Adrenal gland (tissue), 9 donors: ENCODE measurements at regions not wholly inside any gene's neighbourhood (a gene's known extent, or its start where the extent isn't known, plus 50 kb on each side); places are given as distances from the start of the nearest gene placed in this dataset.

Source experiments
- DNase-seq, 7 donors: peaks; one replicate each; pipeline ENCODE4 v3.0.0-alpha.2; 2019 to 2020
- H3K27ac ChIP-seq, 5 donors: fragments of 200-600 bp; sonication (generic) in 4 of 5; 1 replicate in 3 of 5; 2 replicates in 2 of 5; pipeline versions ENCODE4 v1.5.1 to v1.8.0; 2016 to 2020; ENCODE audit warnings: mild to moderate bottlenecking in 1 of 5
- H3K27me3 ChIP-seq: fragments of 200-600 bp; 2 replicates; pipeline ENCODE4 v1.8.0; 2021
- H3K36me3 ChIP-seq, 2 donors: fragments of 200-600 bp; replicated peaks in 1 of 2; 1 replicate in 1 of 2; 2 replicates in 1 of 2; pipeline versions ENCODE4 v1.5.1 to v1.8.0; 2018 to 2022
- H3K4me1 ChIP-seq, 2 donors: fragments of 200-600 bp; replicated peaks in 1 of 2; 1 replicate in 1 of 2; 2 replicates in 1 of 2; pipeline versions ENCODE4 v1.5.1 to v1.8.0; 2018 to 2021
- H3K4me3 ChIP-seq, 4 donors: fragments of 200-600 bp; sonication (generic) in 3 of 4; one replicate each; pipeline ENCODE4 v1.5.1; 2016 to 2018
- H3K9me3 ChIP-seq, 3 donors: fragments of 200-600 bp; sonication (generic) in 1 of 3; replicated peaks in 1 of 3; 1 replicate in 2 of 3; 2 replicates in 1 of 3; pipeline versions ENCODE4 v1.5.1 to v1.8.0; 2016 to 2021
- CTCF ChIP-seq, 6 experiments: fragments of 450-650 bp in 4 of 6; fragments of 200-600 bp in 2 of 6; sonication (generic) in 1 of 6; IDR thresholded peaks; 1 replicate in 5 of 6; 2 replicates in 1 of 6; pipeline versions ENCODE4 v1.5.1 to v1.8.0; 2016 to 2021; ENCODE audit warnings: antibody characterized with exemption in 6 of 6, mild to moderate bottlenecking in 2 of 6, moderate library complexity in 1 of 6
- POLR2A ChIP-seq, 2 donors: fragments of 450-650 bp; IDR thresholded peaks; one replicate each; pipeline ENCODE4 v1.6.1; 2017; ENCODE audit warnings: antibody characterized with exemption in 2 of 2, mild to moderate bottlenecking in 2 of 2, moderate library complexity in 1 of 2
- WGBS, 4 donors: extraction: QIAGEN DNeasy Blood & Tissue Kit in 2 of 4; methylation state at CpG; one replicate each; pipeline versions ENCODE4 v1.1.5 to v1.1.7; 2013 to 2017; 5-methylcytosine and 5-hydroxymethylcytosine counted together
- intact Hi-C, 2 donors: fragments of 100-400 bp; cut with DNase I; formaldehyde crosslinking; loops; one replicate each; pipeline versions ENCODE4 v1.14.1 to v1.15.0; 2022 to 2023
- donor health status: healthy with polysubstance abuse.
- donor health status: Bipolar disorder and iron deficiency.
- donor health status: DM: yes; HTN: yes; CAD: no.
- donor health status: DM: no; HTN: no; CAD: no.
- donor health status: DM: no; HTN: no; CAD: no.

GRCh38 chr18:71760541-71760940 is 783.6 kb downstream of the CBLN2 start:
- no peak for TF ChIP-seq POLR2A (IDR thresholded peaks at IDR 0.05)
- TF ChIP-seq CTCF (IDR thresholded peaks at IDR 0.05): no peak
- Histone ChIP-seq H3K36me3 (no peaks in the 10 kb centered on the region), H3K4me1 (no peaks in the 10 kb centered on the region), H3K4me3 (no peak overlapping the region), H3K9me3 (no peaks in the 10 kb centered on the region), H3K27me3 (no peaks in the 10 kb centered on the region), H3K27ac (no peak overlapping the region)
- intact Hi-C loops: no loop called here
- DNase-seq: no peak
- WGBS, 4 donors: 62 to 76% (median 65%) methylated on average over 5 of the region's 5 CpGs

GRCh38 chr18:71754246-71754645 is 789.9 kb downstream of the CBLN2 start:
- TF ChIP-seq CTCF (IDR thresholded peaks at IDR 0.05) (no peak), POLR2A (IDR thresholded peaks at IDR 0.05) (no peak)
- no peak for DNase-seq
- WGBS, 4 donors: 69 to 83% (median 74%) methylated on average over 1 of the region's 1 CpG

GRCh38 chr18:71743634-71744033 is 800.5 kb downstream of the CBLN2 start:
- Histone ChIP-seq H3K4me3 (no peak overlapping the region), H3K27me3 (no peaks in the 10 kb centered on the region), H3K4me1 (no peaks in the 10 kb centered on the region), H3K9me3 (no peaks in the 10 kb centered on the region), H3K27ac (no peak overlapping the region), H3K36me3 (no peaks in the 10 kb centered on the region)
- intact Hi-C loops: no loop called here
- no peak for DNase-seq
- WGBS, 4 donors: 76 to 87% (median 81%) methylated on average over 4 of the region's 4 CpGs
- no peak for TF ChIP-seq CTCF (IDR thresholded peaks at IDR 0.05)
- no peak for TF ChIP-seq POLR2A (IDR thresholded peaks at IDR 0.05)

More at GRCh38 chr18:71754246-71754645, 789.9 kb downstream of the CBLN2 start:
- H3K4me1 ChIP-seq: no peaks in the 10 kb centered on the region
- H3K27ac ChIP-seq: no peak overlapping the region
- H3K36me3 ChIP-seq: no peaks in the 10 kb centered on the region
- H3K9me3 ChIP-seq: no peaks in the 10 kb centered on the region
- H3K4me3 ChIP-seq: no peak overlapping the region
- intact Hi-C loops: no loop called here
- H3K27me3 ChIP-seq: no peaks in the 10 kb centered on the region

DNA sequence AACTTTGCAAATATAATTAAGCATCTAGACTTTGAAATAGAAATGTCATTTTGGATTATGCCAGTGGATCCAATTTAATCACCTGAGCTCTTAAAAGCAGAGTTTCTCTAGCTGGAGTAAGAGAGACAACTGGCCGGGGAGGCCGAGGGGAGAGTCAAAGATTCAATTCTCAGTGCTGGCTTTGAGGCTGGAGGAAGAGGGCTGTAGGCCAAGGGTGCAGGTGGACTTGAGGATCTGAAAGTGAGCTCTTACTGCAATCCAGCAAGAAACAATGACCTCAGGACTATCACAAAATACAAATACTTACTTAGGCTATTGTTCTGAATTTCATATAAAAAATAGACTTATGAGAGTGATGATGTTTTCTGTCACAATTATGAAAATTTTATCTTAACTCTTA is 814.5 kb downstream of the CBLN2 start:
- H3K36me3 ChIP-seq: no peaks in the 10 kb centered on the region
- TF ChIP-seq POLR2A (IDR thresholded peaks at IDR 0.05) (no peak), CTCF (IDR thresholded peaks at IDR 0.05) (no peak)
- 75 to 94% (median 84%) methylated on average over 2 of the region's 2 CpGs for WGBS, 4 donors
- H3K27me3 ChIP-seq: no peaks in the 10 kb centered on the region
- intact Hi-C loops: no loop called here
- H3K27ac ChIP-seq: no peak overlapping the region
- no peak for DNase-seq
- H3K4me1 ChIP-seq: no peaks in the 10 kb centered on the region
- H3K4me3 ChIP-seq: no peak overlapping the region
- H3K9me3 ChIP-seq: no peaks in the 10 kb centered on the region
